ENCODE measurements at regions not wholly inside any gene's neighbourhood (a gene's known extent, or its start where the extent isn't known, plus 50 kb on each side); places are given as distances from the start of the nearest gene placed in this dataset.
A peak's percentile ranks its signal among the peaks of the same experiment; 100 is the strongest.

DNA sequence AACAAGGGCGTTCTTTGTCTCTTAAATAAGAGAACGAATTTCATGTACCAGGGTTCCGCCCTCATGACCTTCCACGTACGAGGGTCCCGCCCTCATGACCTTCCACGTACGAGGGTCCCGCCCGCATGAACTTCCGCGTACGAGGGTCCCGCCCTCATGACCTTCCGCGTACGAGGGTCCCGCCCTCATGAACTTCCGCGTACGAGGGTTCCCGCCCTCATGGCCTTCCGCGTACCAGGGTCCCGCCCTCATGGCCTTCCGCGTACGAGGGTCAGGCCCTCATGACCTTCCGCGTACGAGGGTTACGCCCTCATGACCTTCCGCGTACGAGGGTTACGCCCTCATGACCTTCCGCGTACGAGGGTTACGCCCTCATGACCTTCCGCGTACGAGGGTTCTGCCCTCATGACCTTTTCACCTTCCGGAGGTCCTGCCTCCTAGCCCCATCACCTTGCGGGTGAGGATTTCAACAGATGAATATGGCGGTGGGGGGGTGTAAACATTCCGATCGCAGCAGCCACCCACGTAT, 273.9 kb upstream of the ADAMTS16 start:
- no peaks in the 10 kb centered on the region for H3K36me3 Mint-ChIP-seq (ENCODE audit: insufficient read depth in 2 of 2)
- H3K9me3 Mint-ChIP-seq: peaks cover 2 to 3% of the 10 kb centered on the region in 2 donors
- no peak overlapping the region for H3K4me3 Mint-ChIP-seq
- H3K4me1 Mint-ChIP-seq (ENCODE audit: low read depth): no peaks in the 10 kb centered on the region
- H3K27ac Mint-ChIP-seq: no peak overlapping the region
- H3K27me3 Mint-ChIP-seq (ENCODE audit: low read depth): no peaks in the 10 kb centered on the region
- DNase-seq (no peak), ATAC-seq (replicated peaks in 1 of 2) (no peak)

DNA sequence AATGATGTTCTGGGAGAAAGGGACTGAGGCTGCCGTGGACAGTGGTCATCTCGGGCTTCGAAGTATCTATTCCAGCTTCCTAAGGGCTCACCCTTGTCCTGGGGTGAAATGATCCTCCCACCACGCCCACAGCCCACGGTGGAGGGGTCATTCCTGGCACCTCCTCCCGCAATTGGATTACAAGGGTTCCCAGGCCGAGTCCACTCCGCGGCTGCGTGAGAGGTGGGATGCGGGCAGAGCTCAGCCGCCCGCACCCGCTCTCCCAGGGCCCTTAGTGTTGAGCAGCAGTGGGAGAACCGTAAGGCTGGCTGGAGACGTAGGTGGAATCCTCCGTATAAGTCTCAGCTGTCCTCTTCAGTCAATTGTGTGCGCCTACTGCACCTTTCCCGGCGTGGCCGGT, 273.3 kb upstream of the ADAMTS16 start:
- H3K9me3 Mint-ChIP-seq: peaks cover 2 to 3% of the 10 kb centered on the region in 2 donors
- no peak overlapping the region for H3K4me3 Mint-ChIP-seq
- no peaks in the 10 kb centered on the region for H3K4me1 Mint-ChIP-seq (ENCODE audit: low read depth)
- no peak for DNase-seq
- H3K27ac Mint-ChIP-seq: no peak overlapping the region
- no peaks in the 10 kb centered on the region for H3K36me3 Mint-ChIP-seq (ENCODE audit: insufficient read depth in 2 of 2)
- no peak for ATAC-seq (replicated peaks in 1 of 2)
- H3K27me3 Mint-ChIP-seq (ENCODE audit: low read depth): no peaks in the 10 kb centered on the region

GRCh38 chr5:4868140-4868735, 271.9 kb upstream of the ADAMTS16 start:
- Mint-ChIP-seq H3K4me3 (no peak overlapping the region), H3K27me3 (ENCODE audit: low read depth) (no peaks in the 10 kb centered on the region), H3K4me1 (ENCODE audit: low read depth) (no peaks in the 10 kb centered on the region), H3K27ac (no peak overlapping the region), H3K9me3 (peaks cover 2 to 3% of the 10 kb centered on the region in 2 donors), H3K36me3 (ENCODE audit: insufficient read depth in 2 of 2) (no peaks in the 10 kb centered on the region)
- no peak for ATAC-seq (replicated peaks in 1 of 2)
- peak; percentile 54 to 65 for DNase-seq

DNA sequence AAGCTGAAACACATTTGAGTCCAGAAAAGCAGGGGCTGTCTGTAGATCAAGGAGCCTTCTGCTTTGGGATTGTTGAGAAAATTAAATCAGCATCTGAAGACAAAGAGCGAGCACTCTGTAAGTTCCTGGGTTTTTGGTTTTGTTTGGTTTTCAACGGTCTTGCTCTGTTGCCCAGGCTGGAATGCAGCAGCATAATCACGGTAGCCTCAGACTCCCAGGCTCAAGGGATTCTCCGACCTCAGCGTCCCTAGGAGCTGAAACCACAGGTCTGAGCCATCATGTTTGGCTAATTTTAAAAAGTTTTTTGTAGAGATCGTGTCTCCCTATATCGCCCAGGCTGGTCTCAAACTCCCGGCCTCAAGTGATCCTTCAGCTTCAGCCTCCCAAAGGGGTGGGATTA, 266.5 kb upstream of the ADAMTS16 start:
- no peak overlapping the region for H3K4me3 Mint-ChIP-seq
- H3K27ac Mint-ChIP-seq: no peak overlapping the region
- H3K36me3 Mint-ChIP-seq (ENCODE audit: insufficient read depth in 2 of 2): no peaks in the 10 kb centered on the region
- ATAC-seq (replicated peaks in 1 of 2) (no peak), DNase-seq (no peak)
- H3K4me1 Mint-ChIP-seq (ENCODE audit: low read depth): no peaks in the 10 kb centered on the region
- no peaks in the 10 kb centered on the region for H3K9me3 Mint-ChIP-seq
- H3K27me3 Mint-ChIP-seq (ENCODE audit: low read depth): no peaks in the 10 kb centered on the region

DNA sequence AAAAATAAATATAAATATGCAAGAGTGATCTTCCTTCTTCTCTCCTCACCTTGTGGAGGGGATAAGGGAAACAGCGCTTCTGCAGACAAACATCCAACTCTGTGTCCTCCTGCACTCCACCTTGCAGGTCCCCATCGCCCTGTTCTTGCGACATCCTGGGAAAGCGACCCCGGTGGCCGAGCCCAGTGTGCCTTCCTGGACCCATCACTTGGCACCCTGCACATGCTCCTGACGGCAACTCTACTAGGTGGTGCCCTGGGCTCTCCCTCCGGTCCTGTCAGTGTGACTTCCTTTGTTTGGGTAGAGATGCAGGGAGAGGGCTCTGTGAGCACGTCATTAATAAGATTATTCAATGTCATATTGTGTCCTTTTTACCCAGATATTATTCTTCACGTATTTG, 266.0 kb upstream of the ADAMTS16 start:
- Mint-ChIP-seq H3K27me3 (ENCODE audit: low read depth) (no peaks in the 10 kb centered on the region), H3K27ac (no peak overlapping the region), H3K4me1 (ENCODE audit: low read depth) (no peaks in the 10 kb centered on the region), H3K36me3 (ENCODE audit: insufficient read depth in 2 of 2) (no peaks in the 10 kb centered on the region), H3K9me3 (no peaks in the 10 kb centered on the region), H3K4me3 (no peak overlapping the region)
- no peak for DNase-seq
- no peak for ATAC-seq (replicated peaks in 1 of 2)

- ATAC-seq (replicated peaks in 1 of 2) (no peak), DNase-seq (no peak)
- no peaks in the 10 kb centered on the region for H3K36me3 Mint-ChIP-seq (ENCODE audit: insufficient read depth in 2 of 2)
- H3K4me3 Mint-ChIP-seq: no peak overlapping the region
- H3K27me3 Mint-ChIP-seq (ENCODE audit: low read depth): no peaks in the 10 kb centered on the region
- H3K4me1 Mint-ChIP-seq (ENCODE audit: low read depth): no peaks in the 10 kb centered on the region
- H3K9me3 Mint-ChIP-seq: no peaks in the 10 kb centered on the region
- H3K27ac Mint-ChIP-seq: no peak overlapping the region
These were observed 264.2 kb upstream of the ADAMTS16 start for GRCh38 chr5:4875942-4876341.

GRCh38 chr5:4876804-4877203, 263.3 kb upstream of the ADAMTS16 start:
- Mint-ChIP-seq H3K27me3 (ENCODE audit: low read depth) (no peaks in the 10 kb centered on the region), H3K27ac (no peak overlapping the region), H3K9me3 (no peaks in the 10 kb centered on the region), H3K4me3 (no peak overlapping the region), H3K4me1 (ENCODE audit: low read depth) (no peaks in the 10 kb centered on the region), H3K36me3 (ENCODE audit: insufficient read depth in 2 of 2) (no peaks in the 10 kb centered on the region)
- DNase-seq (no peak), ATAC-seq (replicated peaks in 1 of 2) (no peak)

GRCh38 chr5:4877579-4877978, 262.6 kb upstream of the ADAMTS16 start:
- no peaks in the 10 kb centered on the region for H3K36me3 Mint-ChIP-seq (ENCODE audit: insufficient read depth in 2 of 2)
- no peak for ATAC-seq (replicated peaks in 1 of 2)
- H3K4me1 Mint-ChIP-seq (ENCODE audit: low read depth): no peaks in the 10 kb centered on the region
- no peak overlapping the region for H3K27ac Mint-ChIP-seq
- no peak for DNase-seq
- no peaks in the 10 kb centered on the region for H3K9me3 Mint-ChIP-seq
- H3K27me3 Mint-ChIP-seq (ENCODE audit: low read depth): no peaks in the 10 kb centered on the region
- H3K4me3 Mint-ChIP-seq: no peak overlapping the region

GRCh38 chr5:4879075-4879474, 261.1 kb upstream of the ADAMTS16 start:
- no peaks in the 10 kb centered on the region for H3K36me3 Mint-ChIP-seq (ENCODE audit: insufficient read depth in 2 of 2)
- DNase-seq (no peak), ATAC-seq (replicated peaks in 1 of 2) (no peak)
- no peaks in the 10 kb centered on the region for H3K27me3 Mint-ChIP-seq (ENCODE audit: low read depth)
- no peak overlapping the region for H3K27ac Mint-ChIP-seq
- no peaks in the 10 kb centered on the region for H3K4me1 Mint-ChIP-seq (ENCODE audit: low read depth)
- no peaks in the 10 kb centered on the region for H3K9me3 Mint-ChIP-seq
- H3K4me3 Mint-ChIP-seq: no peak overlapping the region

DNA sequence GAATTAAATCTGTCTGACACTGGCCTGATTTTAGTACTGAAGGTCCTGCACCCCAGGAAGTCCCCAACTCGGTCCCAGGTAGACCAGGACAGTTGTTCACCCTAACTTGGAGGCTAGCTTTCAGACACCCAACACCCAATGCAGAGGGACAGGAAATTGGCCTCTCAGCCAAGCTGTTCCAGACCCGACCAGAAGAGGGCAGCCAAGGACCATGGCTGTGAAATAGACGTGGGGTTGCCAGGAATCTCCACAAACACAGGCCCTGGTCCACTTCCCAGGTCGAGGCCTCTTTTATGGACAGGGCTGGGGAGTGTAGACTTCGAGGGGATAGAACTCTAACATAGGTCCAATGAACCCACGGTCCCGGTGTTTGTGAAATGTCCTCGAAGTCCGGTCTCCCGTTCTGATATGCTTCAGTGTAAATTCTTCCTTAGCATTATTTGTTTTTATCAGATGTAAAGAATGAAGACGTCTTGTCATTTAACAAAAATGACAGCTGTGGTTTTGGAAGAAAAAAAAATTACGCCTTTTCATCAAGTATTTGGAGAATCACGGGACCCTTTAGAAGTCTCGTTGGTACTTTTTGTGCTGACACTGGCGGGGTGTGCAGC, 260.3 kb upstream of the ADAMTS16 start:
- Mint-ChIP-seq H3K27me3 (ENCODE audit: low read depth) (no peaks in the 10 kb centered on the region), H3K4me1 (ENCODE audit: low read depth) (no peaks in the 10 kb centered on the region), H3K27ac (no peak overlapping the region), H3K4me3 (no peak overlapping the region), H3K9me3 (no peaks in the 10 kb centered on the region), H3K36me3 (ENCODE audit: insufficient read depth in 2 of 2) (no peaks in the 10 kb centered on the region)
- ATAC-seq (replicated peaks in 1 of 2): peak; percentile 36 to 38
- peak; percentile 38 to 57 for DNase-seq

- no peak overlapping the region for H3K27ac Mint-ChIP-seq
- H3K4me1 Mint-ChIP-seq (ENCODE audit: low read depth): no peaks in the 10 kb centered on the region
- DNase-seq (no peak), ATAC-seq (replicated peaks in 1 of 2) (no peak)
- no peak overlapping the region for H3K4me3 Mint-ChIP-seq
- no peaks in the 10 kb centered on the region for H3K36me3 Mint-ChIP-seq (ENCODE audit: insufficient read depth in 2 of 2)
- no peaks in the 10 kb centered on the region for H3K9me3 Mint-ChIP-seq
- H3K27me3 Mint-ChIP-seq (ENCODE audit: low read depth): no peaks in the 10 kb centered on the region
These were observed 259.8 kb upstream of the ADAMTS16 start for GRCh38 chr5:4880304-4880741.

GRCh38 chr5:4881366-4882002, 258.6 kb upstream of the ADAMTS16 start:
- Mint-ChIP-seq H3K9me3 (no peaks in the 10 kb centered on the region), H3K27ac (no peak overlapping the region), H3K4me3 (no peak overlapping the region), H3K4me1 (ENCODE audit: low read depth) (no peaks in the 10 kb centered on the region), H3K27me3 (ENCODE audit: low read depth) (no peaks in the 10 kb centered on the region), H3K36me3 (ENCODE audit: insufficient read depth in 2 of 2) (no peaks in the 10 kb centered on the region)
- no peak for ATAC-seq (replicated peaks in 1 of 2)
- no peak for DNase-seq

DNA sequence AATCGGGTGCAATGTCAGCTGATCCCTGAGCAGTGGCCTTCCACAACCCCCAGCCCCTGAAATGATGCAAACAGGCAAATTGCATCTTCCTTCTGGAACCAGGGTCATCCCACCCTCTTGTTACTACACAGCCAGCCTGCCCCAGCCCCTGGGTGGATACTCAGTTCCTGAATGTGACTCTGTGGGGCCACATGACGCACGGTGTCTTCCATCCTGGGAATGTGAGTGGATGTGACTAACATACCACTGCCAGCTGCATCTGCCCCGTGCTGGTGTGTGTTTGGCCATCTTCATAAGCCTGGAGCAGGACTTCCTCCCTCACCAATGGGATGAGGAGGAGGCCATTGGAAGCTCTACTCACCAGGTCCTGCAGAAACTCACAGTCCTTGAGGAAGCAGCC, 257.9 kb upstream of the ADAMTS16 start:
- Mint-ChIP-seq H3K27ac (no peak overlapping the region), H3K4me1 (ENCODE audit: low read depth) (no peaks in the 10 kb centered on the region), H3K4me3 (no peak overlapping the region), H3K9me3 (no peaks in the 10 kb centered on the region), H3K36me3 (ENCODE audit: insufficient read depth in 2 of 2) (no peaks in the 10 kb centered on the region), H3K27me3 (ENCODE audit: low read depth) (no peaks in the 10 kb centered on the region)
- ATAC-seq (replicated peaks in 1 of 2) (no peak), DNase-seq (no peak)

Data from activated T-cell treated with anti-CD3 and anti-CD28 coated beads, Interleukin-2, amount 50 U/mL, for 72 hours (primary cell).